Neural progenitor cell (in vitro differentiated cells): ENCODE measurements at regions not wholly inside any gene's neighbourhood (a gene's known extent, or its start where the extent isn't known, plus 50 kb on each side); places are given as distances from the start of the nearest gene placed in this dataset.

Source experiments
- CTCF ChIP-seq: fragments of 200-600 bp; sonication (generic); IDR thresholded peaks from 2 replicates; pipeline ENCODE4 v1.5.1; 2017; ENCODE audit warnings: antibody characterized with exemption, mild to moderate bottlenecking
- EZH2 ChIP-seq: fragments of 200-600 bp; sonication (generic); IDR thresholded peaks from 2 replicates; pipeline ENCODE4 v1.6.1; 2017; ENCODE audit warnings: antibody characterized with exemption, mild to moderate bottlenecking, moderate library complexity
- EZH2phosphoT487 ChIP-seq: fragments of 200-600 bp; sonication (generic); IDR thresholded peaks from 2 replicates; pipeline ENCODE4 v1.6.1; 2017; ENCODE audit warnings: antibody characterized with exemption

GRCh38 chr9:88805217-88805943, 185.9 kb upstream of the S1PR3 start:
- no peak for TF ChIP-seq EZH2phosphoT487
- no peak for TF ChIP-seq CTCF
- TF ChIP-seq EZH2: no peak
